ENCODE measurements at regions not wholly inside any gene's neighbourhood (a gene's known extent, or its start where the extent isn't known, plus 50 kb on each side); places are given as distances from the start of the nearest gene placed in this dataset.

DNA sequence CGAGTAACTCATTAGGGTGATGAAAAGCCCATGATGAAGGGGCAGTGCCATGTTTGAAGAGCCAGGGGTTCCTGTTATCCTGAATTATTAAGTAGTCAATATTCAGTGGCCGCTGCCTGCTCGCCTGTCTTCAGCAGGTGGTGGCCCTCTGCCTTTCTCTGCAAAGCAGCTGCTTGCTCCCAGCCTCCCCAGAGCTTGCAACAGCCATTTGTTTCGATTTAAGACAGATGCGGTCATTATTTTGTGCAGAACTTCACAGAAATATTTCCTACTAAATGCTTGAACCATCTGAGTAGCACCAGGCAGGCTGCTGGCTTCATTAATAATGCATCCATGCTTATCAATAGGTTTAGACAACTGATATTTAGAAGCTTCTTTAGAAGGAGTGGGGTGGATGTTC, 104.3 kb upstream of the TTC29 start:
- DNase-seq (ENCODE audit: low read depth), result no peak
- H3K4me3 ChIP-seq (ENCODE audit: control insufficient read depth, low read depth, low read length), result no peak overlapping the region
- TF ChIP-seq, protein P1, sequence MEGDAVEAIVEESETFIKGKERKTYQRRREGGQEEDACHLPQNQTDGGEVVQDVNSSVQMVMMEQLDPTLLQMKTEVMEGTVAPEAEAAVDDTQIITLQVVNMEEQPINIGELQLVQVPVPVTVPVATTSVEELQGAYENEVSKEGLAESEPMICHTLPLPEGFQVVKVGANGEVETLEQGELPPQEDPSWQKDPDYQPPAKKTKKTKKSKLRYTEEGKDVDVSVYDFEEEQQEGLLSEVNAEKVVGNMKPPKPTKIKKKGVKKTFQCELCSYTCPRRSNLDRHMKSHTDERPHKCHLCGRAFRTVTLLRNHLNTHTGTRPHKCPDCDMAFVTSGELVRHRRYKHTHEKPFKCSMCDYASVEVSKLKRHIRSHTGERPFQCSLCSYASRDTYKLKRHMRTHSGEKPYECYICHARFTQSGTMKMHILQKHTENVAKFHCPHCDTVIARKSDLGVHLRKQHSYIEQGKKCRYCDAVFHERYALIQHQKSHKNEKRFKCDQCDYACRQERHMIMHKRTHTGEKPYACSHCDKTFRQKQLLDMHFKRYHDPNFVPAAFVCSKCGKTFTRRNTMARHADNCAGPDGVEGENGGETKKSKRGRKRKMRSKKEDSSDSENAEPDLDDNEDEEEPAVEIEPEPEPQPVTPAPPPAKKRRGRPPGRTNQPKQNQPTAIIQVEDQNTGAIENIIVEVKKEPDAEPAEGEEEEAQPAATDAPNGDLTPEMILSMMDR (IDR thresholded peaks at IDR 0.05; ENCODE audit: control insufficient read depth, insufficient read depth, low read depth, low read length, missing control alignments), result no peak

DNA sequence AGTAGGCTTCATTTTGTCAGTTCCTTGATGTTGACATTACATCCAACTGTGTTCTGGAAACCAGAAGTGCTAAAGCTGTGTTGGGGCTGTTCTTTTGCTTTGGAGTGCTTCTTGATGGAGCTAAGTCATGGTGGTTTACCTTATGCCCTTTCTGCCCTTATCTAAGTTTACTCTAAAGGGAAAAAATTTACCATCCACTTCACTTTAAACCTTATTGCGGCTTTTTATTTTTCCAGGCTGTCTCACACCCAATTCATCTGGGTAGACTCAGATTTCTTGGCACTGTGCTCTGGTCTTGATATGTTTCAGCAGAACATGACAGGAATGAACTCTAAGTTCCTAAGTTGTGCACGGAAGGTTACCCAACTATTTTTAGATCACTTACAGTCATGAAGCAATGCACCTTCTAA, 104.7 kb upstream of the TTC29 start:
- H3K4me3 ChIP-seq (ENCODE audit: control insufficient read depth, low read depth, low read length), result no peak overlapping the region
- TF ChIP-seq, protein P1 (IDR thresholded peaks at IDR 0.05; ENCODE audit: control insufficient read depth, insufficient read depth, low read depth, low read length, missing control alignments), result no peak

DNA sequence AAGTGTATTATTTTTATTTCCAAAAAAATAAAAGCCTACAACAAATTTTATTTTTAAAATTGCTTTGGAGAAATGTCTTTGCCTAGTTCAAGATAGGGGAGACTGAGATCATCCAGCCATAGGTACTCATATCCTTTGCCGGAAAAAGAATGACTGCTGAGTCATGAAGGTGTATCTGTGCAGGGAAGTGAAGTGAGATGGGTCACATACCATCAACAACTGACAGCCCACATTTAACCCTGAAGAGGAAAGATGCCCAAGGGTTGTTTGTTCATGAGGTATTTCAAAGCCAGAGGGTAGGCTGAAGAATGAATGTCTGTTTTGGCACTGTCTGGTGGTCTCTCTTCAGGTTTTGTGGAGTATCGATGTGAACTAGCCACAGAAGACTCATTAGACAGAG, 106.7 kb upstream of the TTC29 start:
- no peak for DNase-seq (ENCODE audit: low read depth)
- TF ChIP-seq, protein P1 (IDR thresholded peaks at IDR 0.05; ENCODE audit: control insufficient read depth, insufficient read depth, low read depth, low read length, missing control alignments), result no peak
- H3K4me3 ChIP-seq (ENCODE audit: control insufficient read depth, low read depth, low read length), result no peak overlapping the region

More for the DNA sequence above, 104.7 kb upstream of the TTC29 start:
- DNase-seq (ENCODE audit: low read depth), result no peak

DNA sequence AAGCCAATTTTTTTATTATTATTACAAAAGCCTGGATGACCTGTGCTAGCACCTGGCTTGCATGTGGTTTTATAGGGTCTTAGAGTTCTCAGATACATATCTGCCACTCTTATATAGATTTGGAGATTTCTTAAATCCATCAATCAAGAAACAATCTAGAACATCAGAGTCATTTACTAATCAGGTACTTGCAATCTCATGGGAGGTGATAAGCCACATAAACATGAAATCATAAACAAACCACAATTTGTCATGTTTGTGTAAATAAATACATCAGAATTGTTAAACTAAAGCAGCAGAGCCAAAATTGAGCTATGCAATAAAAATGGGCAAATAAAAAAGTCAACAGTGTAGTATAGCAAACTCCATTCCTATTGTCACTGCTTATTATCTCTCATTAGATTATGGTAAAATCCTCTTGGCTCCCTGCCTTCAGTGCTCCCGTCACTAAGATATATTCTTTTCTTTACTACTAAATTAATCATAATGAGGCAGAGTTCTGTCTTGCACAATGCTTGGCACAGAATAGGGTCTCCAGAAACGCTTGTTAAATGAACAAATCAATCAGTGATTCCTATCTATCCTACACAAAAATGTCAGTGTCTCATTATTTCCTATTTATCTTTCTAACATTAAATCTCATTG, 108.7 kb upstream of the TTC29 start:
- no peak for DNase-seq (ENCODE audit: low read depth)
- H3K4me3 ChIP-seq (ENCODE audit: control insufficient read depth, low read depth, low read length), result no peak overlapping the region
- TF ChIP-seq, protein P1 (IDR thresholded peaks at IDR 0.05; ENCODE audit: control insufficient read depth, insufficient read depth, low read depth, low read length, missing control alignments), result no peak

DNA sequence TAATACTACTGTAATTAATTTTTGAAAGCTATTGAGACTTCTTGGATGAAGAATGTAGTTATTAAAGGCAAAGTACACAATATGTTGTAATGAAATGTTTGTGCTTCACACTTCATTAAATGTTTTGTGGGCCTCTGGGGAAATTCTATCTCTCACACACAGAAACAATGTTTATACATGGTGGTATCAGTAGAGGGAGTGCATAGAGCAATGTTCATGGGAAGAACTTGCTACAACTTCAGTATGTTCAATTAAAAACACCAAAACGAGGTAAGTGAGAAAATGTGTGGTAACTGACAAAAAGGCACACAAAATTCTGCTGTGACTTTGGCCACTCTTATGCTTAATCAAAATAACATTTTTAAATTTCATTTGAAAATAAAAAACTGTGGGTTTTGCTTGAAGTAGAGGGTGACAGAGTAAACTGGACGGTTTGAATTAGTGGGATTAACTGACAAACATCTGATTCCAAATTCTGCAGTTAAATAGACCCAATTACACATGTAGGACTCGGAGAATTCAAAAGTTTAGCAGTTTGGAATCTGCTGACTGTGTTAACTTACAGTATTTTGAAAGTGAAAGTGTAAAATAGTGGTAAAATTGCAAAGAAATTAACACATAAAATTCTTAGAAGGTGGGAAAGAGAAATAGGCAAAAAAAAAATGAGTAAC, 111.4 kb upstream of the TTC29 start:
- no peak for DNase-seq (ENCODE audit: low read depth)
- peak overlapping the region; percentile 29 for H3K4me3 ChIP-seq (ENCODE audit: control insufficient read depth, low read depth, low read length)
- TF ChIP-seq, protein P1 (IDR thresholded peaks at IDR 0.05; ENCODE audit: control insufficient read depth, insufficient read depth, low read depth, low read length, missing control alignments), result peak; percentile 35

DNA sequence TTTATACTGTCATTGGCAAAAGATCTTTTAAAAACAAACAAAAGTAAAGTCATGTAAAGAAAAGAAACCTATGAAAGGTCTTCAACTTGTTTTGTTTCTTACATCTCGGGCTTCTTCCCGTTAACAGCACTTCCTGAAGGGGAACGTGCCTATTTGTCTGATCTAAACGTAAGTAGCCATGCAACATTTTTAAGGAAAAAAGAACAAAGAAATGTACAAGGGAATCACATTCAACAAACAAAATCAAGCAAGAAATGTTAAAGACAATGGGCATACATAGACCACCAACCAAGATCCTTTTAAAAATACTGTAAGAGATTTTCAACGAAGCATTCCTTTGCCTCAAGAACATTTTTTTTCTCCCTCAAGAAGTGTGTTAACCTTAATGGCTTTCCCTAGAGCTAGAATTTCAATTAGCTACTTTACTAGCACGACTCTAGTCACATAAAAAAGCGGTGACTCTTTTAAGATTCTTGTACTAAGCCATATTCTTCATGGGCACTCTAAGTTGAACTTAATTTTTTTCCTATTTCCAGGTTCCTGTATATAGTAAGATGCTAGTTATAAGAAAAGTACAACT, 112.0 kb upstream of the TTC29 start:
- H3K4me3 ChIP-seq (ENCODE audit: control insufficient read depth, low read depth, low read length), result peak overlapping the region; percentile 29
- TF ChIP-seq, protein P1 (IDR thresholded peaks at IDR 0.05; ENCODE audit: control insufficient read depth, insufficient read depth, low read depth, low read length, missing control alignments), result no peak
- DNase-seq (ENCODE audit: low read depth), result no peak

Measured in AG09309 (cell line).